ENCODE measurements at regions not wholly inside any gene's neighbourhood (a gene's known extent, or its start where the extent isn't known, plus 50 kb on each side); places are given as distances from the start of the nearest gene placed in this dataset.

DNA sequence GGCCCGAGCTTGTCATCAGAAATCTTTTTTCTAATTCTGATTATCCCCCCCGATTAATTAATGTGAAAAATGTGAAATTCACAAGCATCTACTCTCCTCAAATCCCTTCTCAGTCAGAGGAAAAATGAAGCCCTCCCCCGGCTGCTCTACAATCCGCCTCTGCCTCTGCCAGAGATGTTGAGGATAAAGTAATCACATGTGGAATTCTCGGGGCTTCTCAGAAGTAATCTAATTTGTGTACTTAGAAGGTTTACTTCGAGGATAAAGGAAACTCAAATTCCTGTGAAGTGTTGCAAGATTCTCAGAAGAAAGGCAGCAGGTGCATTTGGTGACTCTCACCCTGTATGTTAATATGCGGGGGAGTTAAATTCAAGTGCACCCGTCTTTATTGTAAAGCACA lies 726.1 kb upstream of the ADAMTS16 start:
- Histone ChIP-seq H3K4me1 (ENCODE audit: control insufficient read depth, extremely low read depth, insufficient read depth, low read length) (no peaks in the 10 kb centered on the region), H3K9ac (replicated peaks; ENCODE audit: extremely low read depth, insufficient read depth, low read length) (no peak overlapping the region), H3K36me3 (ENCODE audit: control insufficient read depth in 2 of 2, extremely low read depth in 1 of 2, insufficient read depth in 2 of 2, low read length in 2 of 2) (no peaks in the 10 kb centered on the region), H3K27me3 (ENCODE audit: control insufficient read depth in 2 of 2, insufficient read depth in 2 of 2, low read length in 2 of 2) (no peaks in the 10 kb centered on the region), H3K4me3 (replicated peaks in 1 of 3; ENCODE audit: insufficient read depth in 1 of 3, low read depth in 1 of 3, low read length in 3 of 3) (no peak overlapping the region), H3K9me3 (replicated peaks; ENCODE audit: control insufficient read depth, insufficient read depth, low read length) (peaks cover 8% of the 10 kb centered on the region), H3K27ac (ENCODE audit: insufficient read depth, low read depth, low read length) (no peak overlapping the region), H3K79me2 (ENCODE audit: control insufficient read depth, insufficient read depth, low read length) (no peaks in the 10 kb centered on the region), H2AFZ (ENCODE audit: low read depth, low read length) (no peak overlapping the region), H3K9me1 (replicated peaks; ENCODE audit: control insufficient read depth, extremely low read depth, insufficient read depth, low read length) (no peaks in the 10 kb centered on the region), H4K20me1 (replicated peaks; ENCODE audit: control insufficient read depth, extremely low read depth, insufficient read depth, low read length) (no peaks in the 10 kb centered on the region), H3K4me2 (ENCODE audit: insufficient read depth, low read length) (no peak overlapping the region)
- intact Hi-C loops (cut with micrococcal nuclease) (no loop called here), dilution Hi-C loops (cut with MboI; ENCODE audit: extremely low pct_ligation_motif_present, low sequenced_read_pairs) (no loop called here)
- DNase-seq (ENCODE audit: low read depth, low spot score) (no peak), FAIRE-seq (no peak)
- BruUV-seq (replicated peaks): no TSS peak
- ChIA-PET CTCF (no interaction called here), POLR2A (no interaction called here)
- TF ChIP-seq CTCF (IDR thresholded peaks at IDR 0.05; ENCODE audit: extremely low read depth in 1 of 2, insufficient read depth in 1 of 2, low read depth in 1 of 2, low read length in 2 of 2) (no peak), JUN (IDR thresholded peaks at IDR 0.05; ENCODE audit: borderline replicate concordance, insufficient read depth, insufficient read length, low read depth) (no peak)

DNA sequence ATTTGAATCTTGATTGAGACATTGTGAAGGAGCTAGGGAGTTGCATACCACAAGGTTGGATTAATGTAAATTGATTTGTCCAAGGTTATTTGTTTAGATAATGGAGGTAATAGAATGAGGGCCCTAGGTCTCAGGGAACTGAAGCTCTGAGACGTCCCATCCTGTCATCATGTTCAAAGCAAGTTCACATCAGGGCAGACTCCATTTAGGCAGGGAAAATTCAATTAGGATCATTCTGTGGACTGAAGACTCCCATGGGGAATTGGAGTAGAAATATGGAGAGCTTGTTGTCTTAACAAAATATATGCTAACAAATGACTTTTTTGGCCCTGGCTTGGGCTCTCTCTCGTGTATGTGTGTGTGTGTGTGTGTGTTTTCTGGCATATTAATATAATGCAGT lies 722.0 kb upstream of the ADAMTS16 start:
- Histone ChIP-seq H3K79me2 (ENCODE audit: control insufficient read depth, insufficient read depth, low read length) (no peaks in the 10 kb centered on the region), H3K4me3 (replicated peaks in 1 of 3; ENCODE audit: insufficient read depth in 1 of 3, low read depth in 1 of 3, low read length in 3 of 3) (no peak overlapping the region), H3K4me1 (ENCODE audit: control insufficient read depth, extremely low read depth, insufficient read depth, low read length) (no peaks in the 10 kb centered on the region), H3K27me3 (ENCODE audit: control insufficient read depth in 2 of 2, insufficient read depth in 2 of 2, low read length in 2 of 2) (no peaks in the 10 kb centered on the region), H3K36me3 (ENCODE audit: control insufficient read depth in 2 of 2, extremely low read depth in 1 of 2, insufficient read depth in 2 of 2, low read length in 2 of 2) (no peaks in the 10 kb centered on the region), H4K20me1 (replicated peaks; ENCODE audit: control insufficient read depth, extremely low read depth, insufficient read depth, low read length) (no peaks in the 10 kb centered on the region), H2AFZ (ENCODE audit: low read depth, low read length) (no peak overlapping the region), H3K9ac (replicated peaks; ENCODE audit: extremely low read depth, insufficient read depth, low read length) (no peak overlapping the region), H3K9me1 (replicated peaks; ENCODE audit: control insufficient read depth, extremely low read depth, insufficient read depth, low read length) (no peaks in the 10 kb centered on the region), H3K27ac (ENCODE audit: insufficient read depth, low read depth, low read length) (no peak overlapping the region), H3K9me3 (replicated peaks; ENCODE audit: control insufficient read depth, insufficient read depth, low read length) (peaks cover 7% of the 10 kb centered on the region), H3K4me2 (ENCODE audit: insufficient read depth, low read length) (no peak overlapping the region)
- FAIRE-seq (no peak), DNase-seq (ENCODE audit: low read depth, low spot score) (no peak)
- BruUV-seq (replicated peaks): no TSS peak
- ChIA-PET CTCF (no interaction called here), POLR2A (no interaction called here)
- intact Hi-C loops (cut with micrococcal nuclease): no loop called here
- no peak for TF ChIP-seq CTCF (IDR thresholded peaks at IDR 0.05; ENCODE audit: extremely low read depth in 1 of 2, insufficient read depth in 1 of 2, low read depth in 1 of 2, low read length in 2 of 2)
- no peak for TF ChIP-seq POLR2A (IDR thresholded peaks at IDR 0.05; ENCODE audit: low read depth, low read length)
- TF ChIP-seq, protein P1, sequence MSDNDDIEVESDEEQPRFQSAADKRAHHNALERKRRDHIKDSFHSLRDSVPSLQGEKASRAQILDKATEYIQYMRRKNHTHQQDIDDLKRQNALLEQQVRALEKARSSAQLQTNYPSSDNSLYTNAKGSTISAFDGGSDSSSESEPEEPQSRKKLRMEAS (IDR thresholded peaks at IDR 0.05; ENCODE audit: insufficient read depth, insufficient read length): no peak
- TF ChIP-seq FOS (IDR thresholded peaks at IDR 0.05; ENCODE audit: borderline replicate concordance, insufficient read depth, low read length): no peak
- TF ChIP-seq MYC (IDR thresholded peaks at IDR 0.05; ENCODE audit: low read depth, low read length): no peak
- no peak for TF ChIP-seq GATA2 (IDR thresholded peaks at IDR 0.05; ENCODE audit: insufficient read depth, insufficient read length, low read depth, low read length)
- no peak for TF ChIP-seq POLR2AphosphoS5 (IDR thresholded peaks at IDR 0.05; ENCODE audit: insufficient read depth, low read depth, low read length)
- TF ChIP-seq EZH2 (IDR thresholded peaks at IDR 0.05; ENCODE audit: borderline replicate concordance, low read depth, low read length, severe bottlenecking): no peak
- TF ChIP-seq JUN (IDR thresholded peaks at IDR 0.05; ENCODE audit: borderline replicate concordance, insufficient read depth, insufficient read length, low read depth): no peak
- dilution Hi-C loops (cut with MboI; ENCODE audit: extremely low pct_ligation_motif_present, low sequenced_read_pairs): no loop called here
